Fibroblast of mammary gland (primary cell): ENCODE measurements at regions not wholly inside any gene's neighbourhood (a gene's known extent, or its start where the extent isn't known, plus 50 kb on each side); places are given as distances from the start of the nearest gene placed in this dataset.

Experiments
- DNase-seq: peaks from one replicate; pipeline ENCODE4 v3.0.0-alpha.2; 2010; ENCODE audit warnings: low read depth
- H3K4me3 ChIP-seq: 2 replicates; pipeline ENCODE4 v1.5.1; 2011; ENCODE audit warnings: low read depth, mild to moderate bottlenecking, low read length, moderate library complexity; ENCODE audit not compliant: control insufficient read depth
- CTCF ChIP-seq: conservative IDR thresholded peaks from 2 replicates; pipeline ENCODE4 v1.5.1; 2011; ENCODE audit warnings: low read depth, low read length, inconsistent platforms; ENCODE audit not compliant: control insufficient read depth, insufficient read depth

- TF ChIP-seq CTCF: no peak
- H3K4me3 ChIP-seq: no peak overlapping the region
- DNase-seq: no peak
Observed at GRCh38 chr5:13276156-13276555, 668.3 kb downstream of the DNAH5 start.

GRCh38 chr5:13263701-13264100 is 680.8 kb downstream of the DNAH5 start:
- TF ChIP-seq CTCF: no peak
- no peak overlapping the region for H3K4me3 ChIP-seq
- no peak for DNase-seq

GRCh38 chr5:13253111-13253510 is 691.4 kb downstream of the DNAH5 start:
- H3K4me3 ChIP-seq: no peak overlapping the region
- no peak for DNase-seq
- TF ChIP-seq CTCF: no peak

- DNase-seq: no peak
- H3K4me3 ChIP-seq: no peak overlapping the region
- TF ChIP-seq CTCF: no peak
Observed at GRCh38 chr5:13252699-13253098, 691.8 kb downstream of the DNAH5 start.

- no peak for DNase-seq
- no peak overlapping the region for H3K4me3 ChIP-seq
- TF ChIP-seq CTCF: no peak
Observed at GRCh38 chr5:13251623-13252376, 692.7 kb downstream of the DNAH5 start.

- peak; percentile 36 for TF ChIP-seq CTCF
- no peak for DNase-seq
- no peak overlapping the region for H3K4me3 ChIP-seq
Observed at GRCh38 chr5:13250464-13251291, 693.8 kb downstream of the DNAH5 start.

GRCh38 chr5:13249854-13250253 is 694.6 kb downstream of the DNAH5 start:
- DNase-seq: no peak
- TF ChIP-seq CTCF: no peak
- H3K4me3 ChIP-seq: no peak overlapping the region
